A549 (cell line): ENCODE measurements at regions not wholly inside any gene's neighbourhood (a gene's known extent, or its start where the extent isn't known, plus 50 kb on each side); places are given as distances from the start of the nearest gene placed in this dataset.

Source experiments
- ATAC-seq, 2 experiments: fragments of 200-7000 bp in 1 of 2; fragments of >200 bp in 1 of 2; cut with Nextera tagmentation in 1 of 2; cut with Tn5 transposase in 1 of 2; 3 replicates each; pipeline versions ENCODE4 v1.8.0 to v1.9.1; 2018 to 2020; ENCODE audit warnings: mild to moderate bottlenecking in 1 of 2, moderate library complexity in 1 of 2
- CTCF ChIA-PET: fragments of 300-600 bp; sonication (Branson Sonifier 250); formaldehyde crosslinking; extraction: SDS; loops from one replicate; lab custom pipeline; 2021; ENCODE audit warnings: antibody characterized with exemption, inconsistent platforms; lab: Yijun Ruan, JAX
- POLR2A ChIA-PET: fragments of 350-600 bp; formaldehyde crosslinking; extraction: SDS; loops from one replicate; lab custom pipeline; 2021; ENCODE audit warnings: antibody characterized with exemption, inconsistent platforms; lab: Yijun Ruan, JAX
- DNase-seq, 2 experiments: peaks; one replicate each; pipeline versions ENCODE4 v3.0.0 to v3.0.0-alpha.2; 2011 to 2016; ENCODE audit warnings: low read depth in 1 of 2, low spot score in 1 of 2
- FAIRE-seq: peaks from 2 replicates; lab custom pipeline; 2011; peaks lifted over from hg19 to GRCh38; lab: Jason Lieb, UNC
- H3K27ac ChIP-seq, 2 experiments: fragments of >200 bp; sonication (Bioruptor Twin); formaldehyde crosslinking; 3 replicates each; pipeline ENCODE4 v1.5.1; 2016 to 2017
- H3K4me1 ChIP-seq: fragments of >200 bp; sonication (Bioruptor Twin); formaldehyde crosslinking; 3 replicates; pipeline ENCODE4 v1.6.1; 2016
- H3K4me2 ChIP-seq: fragments of >200 bp; sonication (Bioruptor Twin); formaldehyde crosslinking; 3 replicates; pipeline ENCODE4 v1.6.1; 2016
- H3K4me3 ChIP-seq: fragments of >200 bp; sonication (Bioruptor Twin); formaldehyde crosslinking; 3 replicates; pipeline ENCODE4 v1.5.1; 2016
- H3K9me3 ChIP-seq: fragments of >200 bp; sonication (Bioruptor Twin); formaldehyde crosslinking; 3 replicates; pipeline ENCODE4 v1.6.1; 2016
- BHLHE40 ChIP-seq: IDR thresholded peaks from 2 replicates; pipeline ENCODE4 v1.6.1; 2012; ENCODE audit warnings: low read depth, low read length, inconsistent platforms
- CEBPB ChIP-seq, 2 experiments: fragments of >200 bp in 1 of 2; sonication (Bioruptor Twin) in 1 of 2; formaldehyde crosslinking in 1 of 2; IDR thresholded peaks; 2 replicates each; pipeline ENCODE4 v1.6.1; 2012 to 2016
- CTCF ChIP-seq: fragments of >200 bp; sonication (Bioruptor Twin); formaldehyde crosslinking; IDR thresholded peaks from 3 replicates; pipeline ENCODE4 v1.5.1; 2016
- E2F6 ChIP-seq: IDR thresholded peaks from 2 replicates; pipeline ENCODE4 v1.6.1; 2012; ENCODE audit warnings: low read depth, borderline replicate concordance
- ELK1 ChIP-seq: fragments of 150-350 bp; IDR thresholded peaks from 2 replicates; pipeline ENCODE4 v1.6.1; 2014; ENCODE audit warnings: low read depth, mild to moderate bottlenecking, low read length
- EP300 ChIP-seq, 2 experiments: fragments of >200 bp; sonication (Bioruptor Twin); formaldehyde crosslinking; IDR thresholded peaks; 2 replicates in 1 of 2; 3 replicates in 1 of 2; pipeline ENCODE4 v1.6.1; 2016 to 2017
- GATA3 ChIP-seq: IDR thresholded peaks from 2 replicates; pipeline ENCODE4 v1.6.1; 2012; ENCODE audit warnings: borderline replicate concordance
- HEYL ChIP-seq: fragments of 250-450 bp; sonication (Bioruptor Pico); IDR thresholded peaks from 2 replicates; pipeline ENCODE4 v1.8.0; 2021; ENCODE audit warnings: mild to moderate bottlenecking, moderate library complexity
- HOXA7 ChIP-seq: fragments of 250-450 bp; sonication (Bioruptor Pico); IDR thresholded peaks from 2 replicates; pipeline ENCODE4 v1.5.0; 2020; ENCODE audit warnings: mild to moderate bottlenecking, moderate library complexity
- HOXB13 ChIP-seq: fragments of 250-450 bp; sonication (Bioruptor Pico); IDR thresholded peaks from 2 replicates; pipeline ENCODE4 v1.5.0; 2020; ENCODE audit warnings: low read depth, mild to moderate bottlenecking, moderate library complexity
- JUNB ChIP-seq: fragments of >200 bp; sonication (Bioruptor Twin); formaldehyde crosslinking; IDR thresholded peaks from 2 replicates; pipeline ENCODE4 v1.6.1; 2016
- KDM1A ChIP-seq: fragments of 200-600 bp; sonication (generic); IDR thresholded peaks from 2 replicates; pipeline ENCODE4 v1.6.1; 2016; ENCODE audit warnings: low read depth, mild to moderate bottlenecking
- KDM5A ChIP-seq: fragments of 200-600 bp; sonication (generic); IDR thresholded peaks from 2 replicates; pipeline ENCODE4 v1.6.1; 2016; ENCODE audit warnings: antibody characterized with exemption, mild to moderate bottlenecking
- MAX ChIP-seq: IDR thresholded peaks from 2 replicates; pipeline ENCODE4 v1.6.1; 2012
- MAZ ChIP-seq: fragments of 150-350 bp; IDR thresholded peaks from 2 replicates; pipeline ENCODE4 v1.6.1; 2014; ENCODE audit warnings: antibody characterized with exemption, low read depth, low read length, borderline replicate concordance
- PBX3 ChIP-seq: IDR thresholded peaks from 2 replicates; pipeline ENCODE4 v1.6.1; 2012
- POLR2A ChIP-seq: IDR thresholded peaks from 2 replicates; pipeline ENCODE4 v1.6.1; 2012; ENCODE audit warnings: mild to moderate bottlenecking, low read length
- POLR2AphosphoS2 ChIP-seq: conservative IDR thresholded peaks from 2 replicates; pipeline ENCODE4 v1.6.1; 2012; ENCODE audit warnings: low read length, improper control_type of control experiment, inconsistent platforms
- RAD21 ChIP-seq, 2 experiments: fragments of >200 bp in 1 of 2; sonication (Bioruptor Twin) in 1 of 2; formaldehyde crosslinking in 1 of 2; IDR thresholded peaks in 1 of 2; conservative IDR thresholded peaks in 1 of 2; 2 replicates in 1 of 2; 3 replicates in 1 of 2; pipeline ENCODE4 v1.6.1; 2012 to 2018; ENCODE audit warnings: inconsistent platforms in 1 of 2
- RARB ChIP-seq: fragments of 250-450 bp; sonication (Bioruptor Pico); IDR thresholded peaks from 2 replicates; pipeline ENCODE4 v1.8.0; 2021; ENCODE audit warnings: mild to moderate bottlenecking, moderate library complexity
- RCOR1 ChIP-seq: fragments of 150-350 bp; IDR thresholded peaks from 2 replicates; pipeline ENCODE4 v1.6.1; 2014; ENCODE audit warnings: antibody characterized with exemption, low read length, low read depth
- RNF2 ChIP-seq: fragments of 200-600 bp; sonication (generic); IDR thresholded peaks from 2 replicates; pipeline ENCODE4 v1.6.1; 2016; ENCODE audit warnings: low read depth, mild to moderate bottlenecking, antibody characterized with exemption, moderate library complexity, borderline replicate concordance
- USF2 ChIP-seq: fragments of 450-650 bp; IDR thresholded peaks from 2 replicates; pipeline ENCODE4 v1.6.1; 2014; ENCODE audit warnings: antibody characterized with exemption
- ZFP36 ChIP-seq: fragments of 450-650 bp; IDR thresholded peaks from 2 replicates; pipeline ENCODE4 v1.6.1; 2014; ENCODE audit warnings: borderline replicate concordance; ENCODE audit not compliant: partially characterized antibody
- WGBS: methylation state at CpG from one replicate; pipeline ENCODE4 v1.1.6; 2017; ENCODE audit errors: missing lambda C conversion rate; 5-methylcytosine and 5-hydroxymethylcytosine counted together

- 32% methylated on average over 4 of the region's 5 CpGs for WGBS
- TF ChIP-seq ZFP36 (no peak), USF2 (no peak)
- ATAC-seq (no peak), DNase-seq (no peak), FAIRE-seq (no peak)
- Histone ChIP-seq H3K4me1 (no peaks in the 10 kb centered on the region), H3K4me3 (no peak overlapping the region), H3K27ac (no peak overlapping the region), H3K9me3 (no peaks in the 10 kb centered on the region), H3K4me2 (no peak overlapping the region)
- ChIA-PET CTCF (no interaction called here), POLR2A (no interaction called here)
Measured at GRCh38 chr1:83034851-83035250, 964.1 kb downstream of the TTLL7 start.

GRCh38 chr1:83033682-83034081 is 965.2 kb downstream of the TTLL7 start:
- H3K4me2 ChIP-seq: no peak overlapping the region
- POLR2A ChIA-PET: no interaction called here
- DNase-seq (no peak), FAIRE-seq (no peak)
- no peaks in the 10 kb centered on the region for H3K9me3 ChIP-seq
- H3K27ac ChIP-seq: no peak overlapping the region
- H3K4me3 ChIP-seq: no peak overlapping the region
- no peaks in the 10 kb centered on the region for H3K4me1 ChIP-seq
- TF ChIP-seq USF2 (no peak), RARB (CRISPR knock-in tag) (no peak), KDM5A (no peak), HEYL (CRISPR knock-in tag) (no peak), BHLHE40 (no peak), RAD21 (conservative IDR thresholded peaks at IDR 0.05 in 1 of 2, IDR thresholded peaks at IDR 0.05 in 1 of 2) (no peak)
- TF ChIP-seq, all 56 proteins: peak for 0
- CTCF ChIA-PET: no interaction called here
- no peak for ATAC-seq

- Histone ChIP-seq H3K4me3 (no peak overlapping the region), H3K9me3 (no peaks in the 10 kb centered on the region), H3K4me2 (no peak overlapping the region), H3K27ac (no peak overlapping the region), H3K4me1 (no peaks in the 10 kb centered on the region)
- ATAC-seq: no peak
- no peak for DNase-seq
- TF ChIP-seq KDM1A (no peak), HOXB13 (no peak), PBX3 (no peak), RARB (CRISPR knock-in tag) (no peak), JUNB (no peak), RNF2 (no peak), HOXA7 (CRISPR knock-in tag) (no peak), RCOR1 (no peak), POLR2AphosphoS2 (no peak), CEBPB (IDR thresholded peaks at IDR 0.05) (no peak), HEYL (CRISPR knock-in tag) (no peak), EP300 (IDR thresholded peaks at IDR 0.05) (no peak), RAD21 (conservative IDR thresholded peaks at IDR 0.05 in 1 of 2, IDR thresholded peaks at IDR 0.05 in 1 of 2) (no peak), POLR2A (no peak), CTCF (no peak), GATA3 (no peak), MAZ (no peak), E2F6 (no peak), MAX (no peak), ELK1 (no peak)
- no peak for FAIRE-seq
- ChIA-PET POLR2A (no interaction called here), CTCF (interaction anchor here (0.7 kb wide), 1 partner anchor 16 kb away, joined by 3 read pairs; no protein-coding TSS in a partner anchor)
Measured at GRCh38 chr1:83029916-83030315, 969.0 kb downstream of the TTLL7 start.
